MM.1S (cell line): ENCODE measurements at regions not wholly inside any gene's neighbourhood (a gene's known extent, or its start where the extent isn't known, plus 50 kb on each side); places are given as distances from the start of the nearest gene placed in this dataset.

Experiments
- EZH2 ChIP-seq: fragments of 300-600 bp; sonication (generic); optimal IDR thresholded peaks from 2 replicates; pipeline ENCODE3; 2017; ENCODE audit warnings: low read depth, mild to moderate bottlenecking, antibody characterized with exemption, low read length, mixed read lengths
- TF ChIP-seq, protein P1 (sequence below): fragments of 300-600 bp; sonication (generic); IDR thresholded peaks from 2 replicates; pipeline ENCODE4 v1.5.1; 2016; ENCODE audit warnings: antibody characterized with exemption, low read length, mixed read lengths

DNA sequence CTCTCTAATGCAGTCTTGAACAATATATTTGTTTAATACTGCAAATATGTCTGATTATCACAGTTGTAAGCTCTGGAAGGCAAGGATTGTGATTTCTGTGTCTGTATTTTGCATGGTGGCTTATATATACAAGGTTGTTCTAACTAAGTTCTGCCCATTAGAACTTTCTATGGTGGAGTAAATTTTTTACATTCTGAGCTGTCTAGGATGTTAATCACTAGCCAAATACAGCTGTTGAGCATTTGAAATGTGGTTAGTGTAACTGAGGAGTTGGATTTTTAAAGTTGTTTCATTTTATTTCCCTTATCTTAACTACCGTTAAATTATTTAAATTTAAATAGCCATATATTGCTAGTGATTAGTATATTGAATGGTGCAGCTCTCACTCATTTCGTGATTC is 64.3 kb upstream of the DMRTA1 start:
- TF ChIP-seq EZH2: no peak
- TF ChIP-seq, protein P1, sequence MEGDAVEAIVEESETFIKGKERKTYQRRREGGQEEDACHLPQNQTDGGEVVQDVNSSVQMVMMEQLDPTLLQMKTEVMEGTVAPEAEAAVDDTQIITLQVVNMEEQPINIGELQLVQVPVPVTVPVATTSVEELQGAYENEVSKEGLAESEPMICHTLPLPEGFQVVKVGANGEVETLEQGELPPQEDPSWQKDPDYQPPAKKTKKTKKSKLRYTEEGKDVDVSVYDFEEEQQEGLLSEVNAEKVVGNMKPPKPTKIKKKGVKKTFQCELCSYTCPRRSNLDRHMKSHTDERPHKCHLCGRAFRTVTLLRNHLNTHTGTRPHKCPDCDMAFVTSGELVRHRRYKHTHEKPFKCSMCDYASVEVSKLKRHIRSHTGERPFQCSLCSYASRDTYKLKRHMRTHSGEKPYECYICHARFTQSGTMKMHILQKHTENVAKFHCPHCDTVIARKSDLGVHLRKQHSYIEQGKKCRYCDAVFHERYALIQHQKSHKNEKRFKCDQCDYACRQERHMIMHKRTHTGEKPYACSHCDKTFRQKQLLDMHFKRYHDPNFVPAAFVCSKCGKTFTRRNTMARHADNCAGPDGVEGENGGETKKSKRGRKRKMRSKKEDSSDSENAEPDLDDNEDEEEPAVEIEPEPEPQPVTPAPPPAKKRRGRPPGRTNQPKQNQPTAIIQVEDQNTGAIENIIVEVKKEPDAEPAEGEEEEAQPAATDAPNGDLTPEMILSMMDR: no peak
